ENCODE measurements at regions not wholly inside any gene's neighbourhood (a gene's known extent, or its start where the extent isn't known, plus 50 kb on each side); places are given as distances from the start of the nearest gene placed in this dataset.

DNA sequence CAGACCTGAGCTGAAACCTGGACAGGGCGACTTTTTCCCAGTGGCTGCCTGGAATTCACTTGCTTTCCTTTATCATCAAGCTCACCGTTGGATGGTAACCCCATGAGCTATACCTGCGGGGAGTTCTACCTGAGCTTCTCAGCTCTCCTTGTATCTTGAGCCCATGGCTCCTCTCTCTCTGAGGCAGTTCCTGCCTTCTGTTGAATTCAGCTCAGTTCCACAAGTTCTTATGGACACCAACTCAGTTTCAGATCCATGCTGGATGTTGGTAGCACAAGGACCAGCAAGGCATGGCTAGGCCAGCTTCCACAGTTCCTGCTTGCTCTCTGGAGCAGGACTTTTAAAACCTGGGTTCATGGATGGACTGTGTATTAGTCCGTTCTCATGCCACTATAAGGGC lies 58.3 kb upstream of the AMPD3 start:
- no peak for DNase-seq (ENCODE audit: extremely low spot score)
- POLR2A ChIA-PET: no interaction called here

DNA sequence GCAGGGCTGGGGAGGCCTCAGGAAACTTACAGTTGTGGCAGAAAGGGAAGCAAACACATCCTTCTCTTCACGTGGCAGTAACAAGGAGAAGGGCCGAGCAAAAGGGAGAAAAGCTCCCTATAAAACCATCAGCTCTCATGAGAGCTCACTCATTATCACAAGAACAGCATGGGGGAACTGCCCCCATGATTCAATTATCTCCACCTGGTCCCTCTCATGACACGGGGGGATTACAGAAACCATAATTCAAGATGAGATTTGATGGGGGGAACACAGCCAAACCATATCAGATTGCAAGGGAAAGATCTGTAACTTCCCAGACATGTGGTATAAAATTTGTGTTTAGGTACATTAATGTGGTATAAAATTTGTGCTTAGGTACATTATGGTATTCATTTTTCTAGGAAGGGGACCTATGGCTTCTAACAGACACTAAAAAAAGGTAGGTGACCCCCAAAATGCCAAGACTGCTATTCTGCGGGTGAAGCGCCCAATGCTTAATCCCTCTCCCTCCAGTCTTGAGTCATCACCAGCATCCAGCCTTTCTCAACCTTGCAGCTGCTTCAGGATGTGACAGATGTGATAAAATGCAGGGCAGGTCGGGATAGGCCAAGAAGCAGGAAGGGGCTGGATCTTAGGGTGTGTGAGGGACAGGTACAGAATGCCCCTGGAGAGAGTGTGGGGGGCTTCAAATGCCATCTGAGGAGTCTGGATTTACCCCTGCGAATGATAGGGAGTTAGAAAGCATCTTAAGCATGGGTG lies 57.7 kb upstream of the AMPD3 start:
- DNase-seq (ENCODE audit: extremely low spot score): no peak
- no peak for TF ChIP-seq FOXM1 (IDR thresholded peaks at IDR 0.05; ENCODE audit: borderline replicate concordance)
- no peak for TF ChIP-seq LEF1 (IDR thresholded peaks at IDR 0.05; ENCODE audit: borderline replicate concordance)
- TF ChIP-seq SP1 (IDR thresholded peaks at IDR 0.05): no peak
- TF ChIP-seq, protein P1, sequence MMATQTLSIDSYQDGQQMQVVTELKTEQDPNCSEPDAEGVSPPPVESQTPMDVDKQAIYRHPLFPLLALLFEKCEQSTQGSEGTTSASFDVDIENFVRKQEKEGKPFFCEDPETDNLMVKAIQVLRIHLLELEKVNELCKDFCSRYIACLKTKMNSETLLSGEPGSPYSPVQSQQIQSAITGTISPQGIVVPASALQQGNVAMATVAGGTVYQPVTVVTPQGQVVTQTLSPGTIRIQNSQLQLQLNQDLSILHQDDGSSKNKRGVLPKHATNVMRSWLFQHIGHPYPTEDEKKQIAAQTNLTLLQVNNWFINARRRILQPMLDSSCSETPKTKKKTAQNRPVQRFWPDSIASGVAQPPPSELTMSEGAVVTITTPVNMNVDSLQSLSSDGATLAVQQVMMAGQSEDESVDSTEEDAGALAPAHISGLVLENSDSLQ (IDR thresholded peaks at IDR 0.05): no peak
- no peak for TF ChIP-seq FOXK2 (IDR thresholded peaks at IDR 0.05)
- no peak for TF ChIP-seq HDGF (IDR thresholded peaks at IDR 0.05; ENCODE audit: borderline replicate concordance)
- TF ChIP-seq ZNF384 (IDR thresholded peaks at IDR 0.05): no peak
- POLR2A ChIA-PET: no interaction called here
- CTCF ChIA-PET: interaction anchor here (1.0 to 1.1 kb wide), 2 partner anchors 31 kb away, joined by 4 read pairs; no protein-coding TSS in a partner anchor

More for the DNA sequence above, 58.3 kb upstream of the AMPD3 start:
- TF ChIP-seq FOXA1 (IDR thresholded peaks at IDR 0.05): no peak
- no peak for TF ChIP-seq ARNT (IDR thresholded peaks at IDR 0.05)
- TF ChIP-seq FOXM1 (IDR thresholded peaks at IDR 0.05; ENCODE audit: borderline replicate concordance): no peak
- TF ChIP-seq ZNF384 (IDR thresholded peaks at IDR 0.05): no peak
- CTCF ChIA-PET: interaction anchor here (1.1 kb wide), 1 partner anchor 30 kb away, joined by 4 read pairs; no protein-coding TSS in a partner anchor

DNA sequence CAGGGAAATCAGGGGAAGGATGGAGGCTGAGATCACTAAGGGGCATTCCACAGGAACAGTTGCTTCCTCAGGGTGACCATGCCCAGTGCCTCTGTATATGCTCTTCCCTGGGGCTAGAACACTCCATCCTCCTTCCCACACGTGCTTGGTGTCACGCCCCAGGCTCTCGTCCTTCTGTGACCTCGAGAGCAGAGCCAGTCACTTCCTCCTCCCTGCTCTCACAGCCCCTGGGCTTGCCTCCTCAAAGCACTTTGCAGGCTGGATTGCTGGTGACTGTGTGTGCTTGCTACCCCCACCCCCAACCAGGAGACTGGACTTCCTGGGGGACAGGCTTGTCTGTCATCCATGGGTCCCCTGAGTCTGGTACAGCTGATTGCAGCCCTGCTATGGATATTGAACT lies 56.5 kb upstream of the AMPD3 start:
- TF ChIP-seq TARDBP (IDR thresholded peaks at IDR 0.05): no peak
- no peak for TF ChIP-seq NFRKB (IDR thresholded peaks at IDR 0.05)
- TF ChIP-seq BHLHE40 (IDR thresholded peaks at IDR 0.05; ENCODE audit: borderline replicate concordance): no peak
- no peak for TF ChIP-seq CTBP1 (IDR thresholded peaks at IDR 0.05; ENCODE audit: borderline replicate concordance)
- TF ChIP-seq FOXK2 (IDR thresholded peaks at IDR 0.05): no peak
- TF ChIP-seq L3MBTL2 (conservative IDR thresholded peaks at IDR 0.05): no peak
- no peak for TF ChIP-seq LEF1 (IDR thresholded peaks at IDR 0.05; ENCODE audit: borderline replicate concordance)
- ChIA-PET CTCF (interaction anchor here (1.0 kb wide), 1 partner anchor 32 kb away, joined by 4 read pairs; no protein-coding TSS in a partner anchor), POLR2A (no interaction called here)
- DNase-seq (ENCODE audit: extremely low spot score): no peak

DNA sequence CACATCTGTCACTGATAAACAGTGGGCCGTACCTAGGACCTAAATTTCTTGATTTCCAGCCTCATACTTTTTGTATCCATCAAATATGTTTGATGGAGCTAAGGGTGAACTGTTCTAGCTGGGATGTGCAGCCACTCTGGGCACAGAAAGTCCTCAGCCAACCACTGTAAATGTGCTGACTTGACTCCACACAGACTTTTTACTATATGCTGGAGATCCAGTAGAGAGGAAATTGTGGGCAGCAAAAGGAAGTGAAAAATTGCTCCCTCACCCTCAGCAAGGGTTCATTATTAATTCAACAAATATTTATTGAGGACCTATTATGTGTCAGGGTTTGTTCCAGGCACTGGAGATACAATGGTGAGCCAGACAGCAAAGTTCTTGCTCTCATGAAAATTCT lies 54.2 kb upstream of the AMPD3 start:
- TF ChIP-seq TARDBP (IDR thresholded peaks at IDR 0.05): no peak
- no peak for TF ChIP-seq LEF1 (IDR thresholded peaks at IDR 0.05; ENCODE audit: borderline replicate concordance)
- TF ChIP-seq, protein P1 (IDR thresholded peaks at IDR 0.05): no peak
- no peak for TF ChIP-seq ARNT (IDR thresholded peaks at IDR 0.05)
- no peak for TF ChIP-seq SP1 (IDR thresholded peaks at IDR 0.05)
- POLR2A ChIA-PET: no interaction called here
- CTCF ChIA-PET: no interaction called here
- DNase-seq (ENCODE audit: extremely low spot score): no peak

DNA sequence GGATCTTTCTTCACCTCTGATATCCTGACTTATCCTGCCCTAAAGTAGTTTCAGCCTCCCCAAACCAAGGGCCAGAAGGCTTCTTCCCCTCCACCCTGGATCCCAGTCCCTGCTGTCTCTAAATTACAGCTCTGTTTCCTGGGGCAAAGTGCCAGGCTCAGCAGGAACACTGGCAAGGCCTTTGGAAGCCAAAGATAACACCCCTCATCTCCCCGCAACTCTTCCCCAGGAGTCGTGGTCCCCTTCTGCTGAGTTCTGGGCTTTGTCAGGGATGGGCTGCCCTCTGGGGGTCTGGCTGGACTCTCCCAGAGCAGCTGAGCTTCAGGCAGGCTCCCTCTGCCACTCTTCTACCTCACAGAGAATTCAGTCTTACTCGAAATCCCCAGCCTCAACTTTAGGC lies 53.8 kb upstream of the AMPD3 start:
- ChIA-PET CTCF (no interaction called here), POLR2A (interaction anchor here (1.0 kb wide), 1 partner anchor 8 kb away, joined by 3 read pairs; no protein-coding TSS in a partner anchor)
- DNase-seq (ENCODE audit: extremely low spot score): no peak
- TF ChIP-seq CTBP1 (IDR thresholded peaks at IDR 0.05; ENCODE audit: borderline replicate concordance) (no peak), FOXM1 (IDR thresholded peaks at IDR 0.05; ENCODE audit: borderline replicate concordance) (no peak), HDGF (IDR thresholded peaks at IDR 0.05; ENCODE audit: borderline replicate concordance) (no peak), L3MBTL2 (conservative IDR thresholded peaks at IDR 0.05) (no peak), TARDBP (IDR thresholded peaks at IDR 0.05) (no peak), NFRKB (IDR thresholded peaks at IDR 0.05) (no peak)

DNA sequence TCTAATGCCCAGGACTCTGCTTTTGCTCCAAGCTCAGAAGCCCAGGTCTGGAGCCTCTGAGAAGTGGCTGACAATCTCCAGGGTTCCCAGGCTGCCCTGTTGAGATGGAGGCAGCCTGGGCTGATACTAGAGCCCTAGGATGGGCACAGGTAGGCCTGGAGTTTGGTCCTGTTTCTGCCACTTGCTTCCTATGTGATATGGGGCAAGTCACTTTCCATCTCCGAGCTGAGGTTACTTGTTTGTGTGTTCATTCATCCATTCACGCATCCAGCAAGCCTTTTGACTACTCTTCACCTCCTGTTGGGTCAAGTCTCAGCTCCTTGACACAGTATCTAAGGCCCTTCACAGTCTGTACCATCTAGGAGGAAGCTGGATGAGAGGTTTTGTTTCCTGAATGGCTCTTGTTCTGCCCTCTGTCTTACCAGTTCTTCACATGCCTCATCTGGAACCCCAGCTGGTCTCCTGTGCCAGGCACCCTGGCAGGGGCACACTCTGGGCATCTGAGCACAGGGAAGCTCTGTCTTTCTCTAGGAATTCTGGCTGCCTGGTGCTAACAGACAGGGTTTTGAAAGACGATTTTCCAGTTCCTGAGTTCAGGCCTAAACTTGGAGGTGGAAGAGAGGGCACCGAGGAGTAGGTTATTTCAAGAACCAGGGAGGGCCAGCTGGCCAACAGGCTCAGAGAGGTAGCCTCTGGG lies 53.2 kb upstream of the AMPD3 start:
- ChIA-PET POLR2A (interaction anchor here (1.0 kb wide), 1 partner anchor 9 kb away, joined by 3 read pairs; no protein-coding TSS in a partner anchor), CTCF (no interaction called here)
- TF ChIP-seq, protein P1 (IDR thresholded peaks at IDR 0.05): no peak
- TF ChIP-seq CTBP1 (IDR thresholded peaks at IDR 0.05; ENCODE audit: borderline replicate concordance): no peak
- TF ChIP-seq BHLHE40 (IDR thresholded peaks at IDR 0.05; ENCODE audit: borderline replicate concordance): no peak
- no peak for TF ChIP-seq SP1 (IDR thresholded peaks at IDR 0.05)
- no peak for TF ChIP-seq NFRKB (IDR thresholded peaks at IDR 0.05)
- no peak for TF ChIP-seq ZNF384 (IDR thresholded peaks at IDR 0.05)
- no peak for DNase-seq (ENCODE audit: extremely low spot score)

Measured in HEK293T (cell line).